ENCODE measurements at regions not wholly inside any gene's neighbourhood (a gene's known extent, or its start where the extent isn't known, plus 50 kb on each side); places are given as distances from the start of the nearest gene placed in this dataset.
A peak's percentile ranks its signal among the peaks of the same experiment; 100 is the strongest.

DNA sequence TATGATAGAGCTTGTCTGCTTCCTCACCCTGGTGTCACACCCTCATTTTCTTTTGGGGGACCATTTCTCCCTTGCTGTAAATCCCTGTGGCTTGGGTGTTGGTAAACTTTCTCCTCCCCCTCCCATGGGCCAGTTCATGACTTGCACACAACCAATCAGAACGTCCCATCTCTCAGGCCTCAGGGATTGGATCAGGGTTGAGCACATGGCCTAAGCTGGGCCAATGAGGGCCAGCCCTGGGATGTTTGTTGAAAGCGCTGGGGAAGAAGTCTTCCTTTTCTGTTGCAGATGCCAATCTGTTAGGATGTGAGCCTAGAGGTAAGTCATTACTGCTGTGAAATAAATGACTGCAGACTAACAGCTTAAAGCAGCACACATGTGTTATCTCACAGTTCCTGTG lies 136.7 kb downstream of the AACS start:
- TF ChIP-seq, protein P1, sequence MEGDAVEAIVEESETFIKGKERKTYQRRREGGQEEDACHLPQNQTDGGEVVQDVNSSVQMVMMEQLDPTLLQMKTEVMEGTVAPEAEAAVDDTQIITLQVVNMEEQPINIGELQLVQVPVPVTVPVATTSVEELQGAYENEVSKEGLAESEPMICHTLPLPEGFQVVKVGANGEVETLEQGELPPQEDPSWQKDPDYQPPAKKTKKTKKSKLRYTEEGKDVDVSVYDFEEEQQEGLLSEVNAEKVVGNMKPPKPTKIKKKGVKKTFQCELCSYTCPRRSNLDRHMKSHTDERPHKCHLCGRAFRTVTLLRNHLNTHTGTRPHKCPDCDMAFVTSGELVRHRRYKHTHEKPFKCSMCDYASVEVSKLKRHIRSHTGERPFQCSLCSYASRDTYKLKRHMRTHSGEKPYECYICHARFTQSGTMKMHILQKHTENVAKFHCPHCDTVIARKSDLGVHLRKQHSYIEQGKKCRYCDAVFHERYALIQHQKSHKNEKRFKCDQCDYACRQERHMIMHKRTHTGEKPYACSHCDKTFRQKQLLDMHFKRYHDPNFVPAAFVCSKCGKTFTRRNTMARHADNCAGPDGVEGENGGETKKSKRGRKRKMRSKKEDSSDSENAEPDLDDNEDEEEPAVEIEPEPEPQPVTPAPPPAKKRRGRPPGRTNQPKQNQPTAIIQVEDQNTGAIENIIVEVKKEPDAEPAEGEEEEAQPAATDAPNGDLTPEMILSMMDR (IDR thresholded peaks at IDR 0.05; ENCODE audit: insufficient read depth, low read depth, low read length): no peak
- no peak for DNase-seq (ENCODE audit: low read depth)
- H3K4me3 ChIP-seq (ENCODE audit: low read depth, low read length): no peak overlapping the region

DNA sequence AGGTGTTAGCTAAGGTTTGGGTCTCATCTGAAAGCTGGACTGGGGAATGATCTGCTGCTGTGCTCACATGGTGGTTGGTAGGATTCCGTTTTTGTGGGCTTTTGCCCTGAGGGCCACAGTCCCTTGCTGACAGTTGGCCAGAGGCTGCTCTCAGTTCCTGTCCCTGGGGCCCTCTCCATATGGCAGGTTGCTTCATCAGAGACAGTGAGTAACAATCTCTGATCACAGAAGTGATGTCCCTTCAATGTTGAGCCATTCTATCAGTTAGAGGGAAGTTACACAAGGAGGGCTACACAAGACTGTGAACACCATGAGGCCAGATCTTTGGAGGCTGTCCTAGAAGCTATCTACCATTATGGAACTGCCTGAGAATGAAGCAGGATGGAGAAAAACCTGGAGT lies 137.2 kb downstream of the AACS start:
- TF ChIP-seq, protein P1 (IDR thresholded peaks at IDR 0.05; ENCODE audit: insufficient read depth, low read depth, low read length): no peak
- no peak for DNase-seq (ENCODE audit: low read depth)
- H3K4me3 ChIP-seq (ENCODE audit: low read depth, low read length): no peak overlapping the region

DNA sequence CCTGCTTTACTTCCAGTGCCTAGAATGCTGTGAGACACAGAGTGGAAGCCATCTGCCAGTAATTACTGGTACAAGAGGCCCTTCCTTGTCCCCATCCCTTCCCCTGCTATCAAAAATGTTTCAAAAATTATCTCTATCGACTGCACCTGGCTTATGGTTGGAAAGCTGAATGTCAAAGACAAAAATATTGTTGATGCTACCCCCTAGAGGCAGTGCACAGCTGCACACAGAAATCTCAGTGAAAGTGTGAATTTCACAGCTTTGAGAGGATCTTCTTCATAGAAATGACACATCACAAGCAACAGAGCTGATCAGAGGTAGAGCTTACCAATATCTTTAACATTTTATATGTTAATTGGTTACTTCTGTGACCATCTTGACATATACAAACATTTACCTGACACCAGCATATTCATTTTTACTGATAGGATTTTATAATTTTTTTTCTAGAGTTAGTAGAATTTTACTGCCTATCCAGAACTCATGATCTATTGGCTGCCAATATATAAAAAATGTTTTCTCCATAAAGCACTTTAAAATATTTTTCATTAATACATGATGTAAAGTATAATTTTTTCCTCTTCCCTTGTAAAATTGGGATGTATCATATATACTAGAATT lies 138.0 kb downstream of the AACS start:
- TF ChIP-seq, protein P1 (IDR thresholded peaks at IDR 0.05; ENCODE audit: insufficient read depth, low read depth, low read length): peak; percentile 57
- DNase-seq (ENCODE audit: low read depth): no peak
- no peak overlapping the region for H3K4me3 ChIP-seq (ENCODE audit: low read depth, low read length)

DNA sequence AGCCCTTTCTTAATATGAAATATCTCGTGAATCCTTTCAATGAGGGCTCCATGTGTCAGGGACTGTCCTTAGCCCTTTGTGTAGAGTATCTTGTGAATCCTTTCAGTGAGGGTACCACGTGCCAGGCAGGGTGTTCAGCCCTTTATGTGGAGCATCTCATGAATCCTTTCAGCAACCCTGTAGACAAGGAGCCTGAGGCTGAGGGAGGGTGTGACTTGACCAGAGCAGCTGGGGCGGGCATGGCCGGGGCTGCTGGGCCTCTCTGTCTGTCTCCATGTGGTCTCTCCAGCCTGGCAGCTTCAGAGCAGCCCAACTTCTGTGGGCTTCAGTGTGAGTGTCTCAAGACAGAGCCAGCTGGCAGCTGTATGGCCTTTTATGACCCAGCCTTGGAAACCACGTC lies 140.2 kb downstream of the AACS start:
- H3K4me3 ChIP-seq (ENCODE audit: low read depth, low read length): no peak overlapping the region
- DNase-seq (ENCODE audit: low read depth): no peak
- TF ChIP-seq, protein P1 (IDR thresholded peaks at IDR 0.05; ENCODE audit: insufficient read depth, low read depth, low read length): no peak

DNA sequence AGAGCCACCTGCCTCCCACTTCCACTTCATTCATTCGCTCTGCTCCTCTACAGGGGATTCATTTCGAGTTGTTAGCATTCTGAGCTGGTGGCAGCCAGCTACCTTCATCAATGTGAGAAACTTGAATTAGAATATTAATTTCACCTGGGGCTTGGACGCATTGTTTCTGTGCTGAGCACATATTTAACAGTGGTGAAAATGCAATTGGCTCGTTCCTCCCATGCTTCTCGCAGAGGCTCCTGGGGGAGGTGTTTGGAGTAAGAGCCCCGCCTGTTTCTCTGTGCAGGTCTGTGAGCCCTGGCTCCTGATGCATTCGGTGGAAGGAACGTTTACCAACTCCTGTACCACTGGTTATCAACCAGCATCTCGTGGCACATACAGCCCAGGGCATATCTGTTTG lies 141.5 kb downstream of the AACS start:
- H3K4me3 ChIP-seq (ENCODE audit: low read depth, low read length): no peak overlapping the region
- no peak for DNase-seq (ENCODE audit: low read depth)
- TF ChIP-seq, protein P1 (IDR thresholded peaks at IDR 0.05; ENCODE audit: insufficient read depth, low read depth, low read length): no peak

DNA sequence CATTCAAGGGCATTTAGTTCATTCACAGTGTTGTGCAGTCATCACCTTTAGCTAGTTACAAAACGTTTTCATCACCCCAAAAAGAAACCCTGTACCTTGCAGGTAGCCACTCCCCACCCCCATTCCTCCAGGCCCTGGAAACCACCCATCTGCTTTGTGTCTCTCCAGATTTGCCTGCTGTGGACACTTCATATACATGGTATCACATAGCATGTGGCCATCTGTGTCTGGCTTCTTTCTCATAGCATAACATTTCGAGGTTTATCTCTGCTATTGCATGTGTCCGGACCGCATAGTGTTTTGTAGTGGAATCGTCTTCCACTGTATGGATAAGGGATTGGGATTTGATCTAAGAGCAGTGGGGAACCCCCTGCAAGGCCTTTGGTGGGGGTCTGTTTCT lies 143.1 kb downstream of the AACS start:
- no peak for DNase-seq (ENCODE audit: low read depth)
- no peak overlapping the region for H3K4me3 ChIP-seq (ENCODE audit: low read depth, low read length)
- TF ChIP-seq, protein P1 (IDR thresholded peaks at IDR 0.05; ENCODE audit: insufficient read depth, low read depth, low read length): no peak

DNA sequence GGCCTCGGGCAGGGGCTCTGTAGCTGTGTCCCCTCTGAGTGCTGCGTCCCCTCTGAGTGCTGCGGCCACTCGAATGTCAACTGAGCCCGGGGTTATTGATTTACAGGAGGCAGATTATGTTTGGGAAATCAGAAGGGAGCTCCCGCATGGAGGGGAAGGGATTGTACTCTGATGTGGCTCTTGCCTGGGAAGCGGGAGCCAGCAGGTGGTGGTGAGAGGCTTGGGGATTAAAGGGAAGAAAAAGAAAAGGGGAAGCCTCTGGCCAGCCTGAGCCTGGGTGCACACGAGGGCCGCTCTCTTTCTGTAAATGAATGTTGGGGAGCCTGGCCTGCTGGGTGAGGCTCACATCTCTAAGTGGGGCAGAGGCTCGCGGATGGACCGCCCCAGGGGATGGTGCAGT lies 143.7 kb downstream of the AACS start:
- DNase-seq (ENCODE audit: low read depth): no peak
- TF ChIP-seq, protein P1 (IDR thresholded peaks at IDR 0.05; ENCODE audit: insufficient read depth, low read depth, low read length): no peak

More for the DNA sequence above, 143.7 kb downstream of the AACS start:
- no peak overlapping the region for H3K4me3 ChIP-seq (ENCODE audit: low read depth, low read length)
